Thyroid gland (tissue), 4 donors: ENCODE measurements at regions not wholly inside any gene's neighbourhood (a gene's known extent, or its start where the extent isn't known, plus 50 kb on each side); places are given as distances from the start of the nearest gene placed in this dataset.
A peak's percentile ranks its signal among the peaks of the same experiment; 100 is the strongest.

Experiments
- DNase-seq, 2 donors: peaks; one replicate each; pipeline ENCODE4 v3.0.0-alpha.2; 2019
- H3K27ac ChIP-seq, 3 donors: fragments of 200-600 bp; sonication (generic); 1 replicate in 2 of 3; 2 replicates in 1 of 3; pipeline ENCODE4 v1.5.1; 2016 to 2019; ENCODE audit warnings: mild to moderate bottlenecking in 1 of 3, moderate library complexity in 1 of 3
- H3K27me3 ChIP-seq: fragments of 200-600 bp; sonication (generic); one replicate; pipeline ENCODE4 v1.5.1; 2019
- H3K36me3 ChIP-seq, 2 donors: fragments of 200-600 bp; sonication (generic); one replicate each; pipeline ENCODE4 v1.5.1; 2016 to 2019
- H3K4me1 ChIP-seq, 2 donors: fragments of 200-600 bp; sonication (generic); one replicate each; pipeline ENCODE4 v1.5.1; 2017 to 2019
- H3K4me3 ChIP-seq, 3 donors: fragments of 200-600 bp; sonication (generic); replicated peaks in 1 of 3; 1 replicate in 2 of 3; 2 replicates in 1 of 3; pipeline ENCODE4 v1.5.1; 2016; ENCODE audit warnings: mild to moderate bottlenecking in 1 of 3
- H3K9me3 ChIP-seq: fragments of 200-600 bp; sonication (generic); one replicate; pipeline ENCODE4 v1.5.1; 2017
- CTCF ChIP-seq, 6 experiments: fragments of 200-600 bp in 3 of 6; fragments of 450-650 bp in 3 of 6; sonication (generic) in 3 of 6; IDR thresholded peaks; one replicate each; pipeline ENCODE4 v1.5.1; 2016 to 2019; ENCODE audit warnings: antibody characterized with exemption in 6 of 6, mild to moderate bottlenecking in 2 of 6, inconsistent platforms in 1 of 6, moderate library complexity in 1 of 6
- POLR2A ChIP-seq, 2 donors: fragments of 450-650 bp; IDR thresholded peaks; one replicate each; pipeline ENCODE4 v1.6.1; 2017; ENCODE audit warnings: antibody characterized with exemption in 2 of 2, mild to moderate bottlenecking in 2 of 2, moderate library complexity in 1 of 2
- WGBS, 2 donors: methylation state at CpG; one replicate each; pipeline ENCODE4 v1.1.5; 2017; 5-methylcytosine and 5-hydroxymethylcytosine counted together
- intact Hi-C: fragments of 100-400 bp; cut with DNase I; formaldehyde crosslinking; loops from one replicate; pipeline ENCODE4 v1.15.1; 2023

GRCh38 chr6:156513504-156513903 is 263.7 kb upstream of the ARID1B start:
- Histone ChIP-seq H3K9me3 (no peaks in the 10 kb centered on the region), H3K4me1 (no peaks in the 10 kb centered on the region), H3K4me3 (no peak overlapping the region), H3K36me3 (no peaks in the 10 kb centered on the region), H3K27me3 (no peaks in the 10 kb centered on the region), H3K27ac (no peak overlapping the region)
- intact Hi-C loops = no loop called here
- TF ChIP-seq CTCF (IDR thresholded peaks at IDR 0.05) = no peak
- no peak for TF ChIP-seq POLR2A (IDR thresholded peaks at IDR 0.05)
- peak; percentile 6 to 9 for DNase-seq
- WGBS, 2 donors = 48 to 69% methylated on average over 2 of the region's 2 CpGs

- no peak overlapping the region for H3K4me3 ChIP-seq
- intact Hi-C loops = no loop called here
Observed at GRCh38 chr6:156511570-156511969, 265.6 kb upstream of the ARID1B start.

GRCh38 chr6:156511051-156511450 is 266.1 kb upstream of the ARID1B start:
- Histone ChIP-seq H3K27me3 (no peaks in the 10 kb centered on the region), H3K36me3 (no peaks in the 10 kb centered on the region), H3K27ac (no peak overlapping the region), H3K4me1 (no peaks in the 10 kb centered on the region), H3K4me3 (no peak overlapping the region), H3K9me3 (no peaks in the 10 kb centered on the region)
- intact Hi-C loops = no loop called here
- 76 to 85% methylated on average over 5 of the region's 5 CpGs for WGBS, 2 donors
- TF ChIP-seq CTCF (IDR thresholded peaks at IDR 0.05) (no peak), POLR2A (IDR thresholded peaks at IDR 0.05) (no peak)
- no peak for DNase-seq

More at GRCh38 chr6:156511570-156511969, 265.6 kb upstream of the ARID1B start:
- no peaks in the 10 kb centered on the region for H3K36me3 ChIP-seq
- no peak for DNase-seq
- no peak overlapping the region for H3K27ac ChIP-seq
- no peaks in the 10 kb centered on the region for H3K27me3 ChIP-seq
- TF ChIP-seq POLR2A (IDR thresholded peaks at IDR 0.05) = no peak
- H3K4me1 ChIP-seq = no peaks in the 10 kb centered on the region
- H3K9me3 ChIP-seq = no peaks in the 10 kb centered on the region

- H3K27me3 ChIP-seq = no peaks in the 10 kb centered on the region
- intact Hi-C loops = no loop called here
- no peak overlapping the region for H3K4me3 ChIP-seq
- DNase-seq = no peak
- no peaks in the 10 kb centered on the region for H3K9me3 ChIP-seq
- WGBS, 2 donors = 92 to 93% methylated on average over 2 of the region's 2 CpGs
- no peak overlapping the region for H3K27ac ChIP-seq
- no peaks in the 10 kb centered on the region for H3K4me1 ChIP-seq
- TF ChIP-seq POLR2A (IDR thresholded peaks at IDR 0.05) = no peak
- TF ChIP-seq CTCF (IDR thresholded peaks at IDR 0.05) = no peak
- H3K36me3 ChIP-seq = no peaks in the 10 kb centered on the region
Observed at GRCh38 chr6:156510242-156510641, 266.9 kb upstream of the ARID1B start.

- no peaks in the 10 kb centered on the region for H3K9me3 ChIP-seq
- H3K27ac ChIP-seq = no peak overlapping the region
- intact Hi-C loops = no loop called here
- WGBS, 2 donors = 92 to 94% methylated on average over 9 of the region's 9 CpGs
- H3K27me3 ChIP-seq = no peaks in the 10 kb centered on the region
- H3K4me1 ChIP-seq = no peaks in the 10 kb centered on the region
- H3K4me3 ChIP-seq = no peak overlapping the region
- TF ChIP-seq POLR2A (IDR thresholded peaks at IDR 0.05) = no peak
- no peak for TF ChIP-seq CTCF (IDR thresholded peaks at IDR 0.05)
- no peaks in the 10 kb centered on the region for H3K36me3 ChIP-seq
- no peak for DNase-seq
Observed at GRCh38 chr6:156509496-156509895, 267.7 kb upstream of the ARID1B start.

GRCh38 chr6:156508923-156509322 is 268.3 kb upstream of the ARID1B start:
- Histone ChIP-seq H3K4me1 (no peaks in the 10 kb centered on the region), H3K36me3 (no peaks in the 10 kb centered on the region), H3K9me3 (no peaks in the 10 kb centered on the region), H3K27me3 (no peaks in the 10 kb centered on the region), H3K27ac (no peak overlapping the region), H3K4me3 (no peak overlapping the region)
- intact Hi-C loops = no loop called here
- no peak for DNase-seq
- TF ChIP-seq POLR2A (IDR thresholded peaks at IDR 0.05) (no peak), CTCF (IDR thresholded peaks at IDR 0.05) (no peak)
- 84 to 86% methylated on average over 6 of the region's 6 CpGs for WGBS, 2 donors
